ENCODE measurements at regions not wholly inside any gene's neighbourhood (a gene's known extent, or its start where the extent isn't known, plus 50 kb on each side); places are given as distances from the start of the nearest gene placed in this dataset.

GRCh38 chr2:220006152-220006621, 378.8 kb downstream of the SLC4A3 start:
- Mint-ChIP-seq H3K4me1 (ENCODE audit: low read depth) (no peaks in the 10 kb centered on the region), H3K9me3 (no peaks in the 10 kb centered on the region), H3K27ac (no peak overlapping the region), H3K4me3 (no peak overlapping the region), H3K36me3 (ENCODE audit: low read depth) (no peaks in the 10 kb centered on the region), H3K27me3 (ENCODE audit: low read depth) (no peaks in the 10 kb centered on the region)
- DNase-seq (ENCODE audit: low spot score) = no peak

GRCh38 chr2:220011859-220012258, 384.4 kb downstream of the SLC4A3 start:
- no peak overlapping the region for H3K27ac Mint-ChIP-seq
- no peaks in the 10 kb centered on the region for H3K36me3 Mint-ChIP-seq (ENCODE audit: low read depth)
- H3K27me3 Mint-ChIP-seq (ENCODE audit: low read depth) = no peaks in the 10 kb centered on the region
- H3K4me1 Mint-ChIP-seq (ENCODE audit: low read depth) = no peaks in the 10 kb centered on the region
- H3K9me3 Mint-ChIP-seq = no peaks in the 10 kb centered on the region
- no peak overlapping the region for H3K4me3 Mint-ChIP-seq
- DNase-seq (ENCODE audit: low spot score) = no peak

- no peak for DNase-seq (ENCODE audit: low spot score)
- no peaks in the 10 kb centered on the region for H3K36me3 Mint-ChIP-seq (ENCODE audit: low read depth)
- no peaks in the 10 kb centered on the region for H3K9me3 Mint-ChIP-seq
- H3K27ac Mint-ChIP-seq = no peak overlapping the region
- no peaks in the 10 kb centered on the region for H3K4me1 Mint-ChIP-seq (ENCODE audit: low read depth)
- H3K4me3 Mint-ChIP-seq = no peak overlapping the region
- H3K27me3 Mint-ChIP-seq (ENCODE audit: low read depth) = no peaks in the 10 kb centered on the region
Measured at GRCh38 chr2:220014961-220015360, 387.5 kb downstream of the SLC4A3 start.

- Mint-ChIP-seq H3K27ac (no peak overlapping the region), H3K4me3 (no peak overlapping the region), H3K27me3 (ENCODE audit: low read depth) (no peaks in the 10 kb centered on the region), H3K4me1 (ENCODE audit: low read depth) (no peaks in the 10 kb centered on the region), H3K9me3 (no peaks in the 10 kb centered on the region), H3K36me3 (ENCODE audit: low read depth) (no peaks in the 10 kb centered on the region)
- DNase-seq (ENCODE audit: low spot score) = no peak
Measured at GRCh38 chr2:220015576-220015975, 388.1 kb downstream of the SLC4A3 start.

- no peak for DNase-seq (ENCODE audit: low spot score)
- H3K36me3 Mint-ChIP-seq (ENCODE audit: low read depth) = no peaks in the 10 kb centered on the region
- no peaks in the 10 kb centered on the region for H3K4me1 Mint-ChIP-seq (ENCODE audit: low read depth)
- H3K9me3 Mint-ChIP-seq = no peaks in the 10 kb centered on the region
- no peaks in the 10 kb centered on the region for H3K27me3 Mint-ChIP-seq (ENCODE audit: low read depth)
- no peak overlapping the region for H3K4me3 Mint-ChIP-seq
- no peak overlapping the region for H3K27ac Mint-ChIP-seq
Measured at GRCh38 chr2:220025207-220025606, 397.8 kb downstream of the SLC4A3 start.

- no peak for DNase-seq (ENCODE audit: low spot score)
- Mint-ChIP-seq H3K9me3 (no peaks in the 10 kb centered on the region), H3K27me3 (ENCODE audit: low read depth) (no peaks in the 10 kb centered on the region), H3K36me3 (ENCODE audit: low read depth) (no peaks in the 10 kb centered on the region), H3K4me3 (no peak overlapping the region), H3K4me1 (ENCODE audit: low read depth) (no peaks in the 10 kb centered on the region), H3K27ac (no peak overlapping the region)
Measured at GRCh38 chr2:220029013-220029412, 401.6 kb downstream of the SLC4A3 start.

GRCh38 chr2:220033546-220033945, 406.1 kb downstream of the SLC4A3 start:
- no peak for DNase-seq (ENCODE audit: low spot score)
- no peak overlapping the region for H3K27ac Mint-ChIP-seq
- H3K36me3 Mint-ChIP-seq (ENCODE audit: low read depth) = no peaks in the 10 kb centered on the region

GRCh38 chr2:220034426-220035130, 407.1 kb downstream of the SLC4A3 start:
- H3K36me3 Mint-ChIP-seq (ENCODE audit: low read depth) = no peaks in the 10 kb centered on the region
- DNase-seq (ENCODE audit: low spot score) = no peak
- no peaks in the 10 kb centered on the region for H3K27me3 Mint-ChIP-seq (ENCODE audit: low read depth)
- H3K9me3 Mint-ChIP-seq = no peaks in the 10 kb centered on the region
- H3K4me1 Mint-ChIP-seq (ENCODE audit: low read depth) = no peaks in the 10 kb centered on the region
- no peak overlapping the region for H3K4me3 Mint-ChIP-seq
- no peak overlapping the region for H3K27ac Mint-ChIP-seq

More at GRCh38 chr2:220033546-220033945, 406.1 kb downstream of the SLC4A3 start:
- Mint-ChIP-seq H3K4me3 (no peak overlapping the region), H3K27me3 (ENCODE audit: low read depth) (no peaks in the 10 kb centered on the region), H3K9me3 (no peaks in the 10 kb centered on the region), H3K4me1 (ENCODE audit: low read depth) (no peaks in the 10 kb centered on the region)

- H3K27me3 Mint-ChIP-seq (ENCODE audit: low read depth) = no peaks in the 10 kb centered on the region
- H3K4me3 Mint-ChIP-seq = no peak overlapping the region
- no peaks in the 10 kb centered on the region for H3K9me3 Mint-ChIP-seq
- DNase-seq (ENCODE audit: low spot score) = no peak
- H3K36me3 Mint-ChIP-seq (ENCODE audit: low read depth) = no peaks in the 10 kb centered on the region
- H3K4me1 Mint-ChIP-seq (ENCODE audit: low read depth) = no peaks in the 10 kb centered on the region
- H3K27ac Mint-ChIP-seq = no peak overlapping the region
Measured at GRCh38 chr2:220036431-220036830, 409.0 kb downstream of the SLC4A3 start.

GRCh38 chr2:220040346-220040745, 412.9 kb downstream of the SLC4A3 start:
- Mint-ChIP-seq H3K4me3 (no peak overlapping the region), H3K27me3 (ENCODE audit: low read depth) (no peaks in the 10 kb centered on the region), H3K9me3 (no peaks in the 10 kb centered on the region), H3K4me1 (ENCODE audit: low read depth) (no peaks in the 10 kb centered on the region), H3K36me3 (ENCODE audit: low read depth) (no peaks in the 10 kb centered on the region), H3K27ac (no peak overlapping the region)
- no peak for DNase-seq (ENCODE audit: low spot score)

- no peaks in the 10 kb centered on the region for H3K4me1 Mint-ChIP-seq (ENCODE audit: low read depth)
- no peaks in the 10 kb centered on the region for H3K27me3 Mint-ChIP-seq (ENCODE audit: low read depth)
- DNase-seq (ENCODE audit: low spot score) = no peak
- no peak overlapping the region for H3K4me3 Mint-ChIP-seq
- H3K27ac Mint-ChIP-seq = no peak overlapping the region
- H3K36me3 Mint-ChIP-seq (ENCODE audit: low read depth) = no peaks in the 10 kb centered on the region
- no peaks in the 10 kb centered on the region for H3K9me3 Mint-ChIP-seq
Measured at GRCh38 chr2:220041447-220041846, 414.0 kb downstream of the SLC4A3 start.

GRCh38 chr2:220043155-220043989, 415.9 kb downstream of the SLC4A3 start:
- H3K4me3 Mint-ChIP-seq = no peak overlapping the region
- no peak for DNase-seq (ENCODE audit: low spot score)
- H3K4me1 Mint-ChIP-seq (ENCODE audit: low read depth) = no peaks in the 10 kb centered on the region
- no peaks in the 10 kb centered on the region for H3K36me3 Mint-ChIP-seq (ENCODE audit: low read depth)
- H3K9me3 Mint-ChIP-seq = no peaks in the 10 kb centered on the region
- no peaks in the 10 kb centered on the region for H3K27me3 Mint-ChIP-seq (ENCODE audit: low read depth)
- no peak overlapping the region for H3K27ac Mint-ChIP-seq

GRCh38 chr2:220043990-220044335, 416.5 kb downstream of the SLC4A3 start:
- H3K36me3 Mint-ChIP-seq (ENCODE audit: low read depth) = no peaks in the 10 kb centered on the region
- no peak overlapping the region for H3K4me3 Mint-ChIP-seq
- H3K27me3 Mint-ChIP-seq (ENCODE audit: low read depth) = no peaks in the 10 kb centered on the region
- no peaks in the 10 kb centered on the region for H3K4me1 Mint-ChIP-seq (ENCODE audit: low read depth)
- H3K27ac Mint-ChIP-seq = no peak overlapping the region
- DNase-seq (ENCODE audit: low spot score) = no peak
- H3K9me3 Mint-ChIP-seq = no peaks in the 10 kb centered on the region

- no peaks in the 10 kb centered on the region for H3K4me1 Mint-ChIP-seq (ENCODE audit: low read depth)
- no peaks in the 10 kb centered on the region for H3K36me3 Mint-ChIP-seq (ENCODE audit: low read depth)
- no peaks in the 10 kb centered on the region for H3K9me3 Mint-ChIP-seq
- no peak for DNase-seq (ENCODE audit: low spot score)
- H3K27me3 Mint-ChIP-seq (ENCODE audit: low read depth) = no peaks in the 10 kb centered on the region
- H3K27ac Mint-ChIP-seq = no peak overlapping the region
- no peak overlapping the region for H3K4me3 Mint-ChIP-seq
Measured at GRCh38 chr2:220044383-220044782, 417.0 kb downstream of the SLC4A3 start.

Measured in T-helper 2 cell treated with Interferon-gamma antibody and Interleukin-4, amounts not matched to agents 5 μg/mL and 100 μg/mL, for 36 hours (primary cell).